H1 (cell line): ENCODE measurements at regions not wholly inside any gene's neighbourhood (a gene's known extent, or its start where the extent isn't known, plus 50 kb on each side); places are given as distances from the start of the nearest gene placed in this dataset.

ENCODE experiments used
- CTCF ChIA-PET: fragments of 300-600 bp; sonication (Branson Sonifier 250); formaldehyde crosslinking; loops from one replicate; lab custom pipeline; 2021; ENCODE audit not compliant: partially characterized antibody; lab: Charles Lee
- POLR2A ChIA-PET: fragments of 300-600 bp; sonication (Branson Sonifier 250); formaldehyde crosslinking; loops from one replicate; lab custom pipeline; 2021; ENCODE audit warnings: inconsistent platforms; ENCODE audit not compliant: partially characterized antibody; lab: Charles Lee
- DNase-seq, 2 experiments: peaks; one replicate each; pipeline versions ENCODE4 v3.0.0 to v3.0.0-alpha.2; 2010 to 2022; ENCODE audit warnings: low spot score in 2 of 2, low read depth in 1 of 2, mixed read lengths in 1 of 2
- FAIRE-seq: peaks from 2 replicates; lab custom pipeline; 2011; peaks lifted over from hg19 to GRCh38; lab: Jason Lieb, UNC
- H2AFZ ChIP-seq: 2 replicates; pipeline ENCODE4 v1.8.1; 2012; ENCODE audit warnings: low read length, inconsistent platforms
- H2AK5ac ChIP-seq: 2 replicates; pipeline ENCODE4 v1.6.1; 2013; ENCODE audit warnings: low read depth, low read length
- H2BK120ac ChIP-seq: replicated peaks from 2 replicates; pipeline ENCODE3; 2013; ENCODE audit warnings: low read depth, low read length, inconsistent platforms
- H2BK12ac ChIP-seq: 2 replicates; pipeline ENCODE4 v1.6.1; 2013; ENCODE audit warnings: low read depth, low read length
- H2BK15ac ChIP-seq: 2 replicates; pipeline ENCODE4 v1.6.1; 2013; ENCODE audit warnings: low read length
- H2BK20ac ChIP-seq: 2 replicates; pipeline ENCODE4 v1.6.1; 2013; ENCODE audit warnings: low read length
- H2BK5ac ChIP-seq: 2 replicates; pipeline ENCODE4 v1.6.1; 2013; ENCODE audit warnings: low read depth, low read length
- H3K14ac ChIP-seq: 2 replicates; pipeline ENCODE4 v1.6.1; 2013; ENCODE audit warnings: inconsistent platforms; ENCODE audit not compliant: insufficient read length
- H3K18ac ChIP-seq: 2 replicates; pipeline ENCODE4 v1.6.1; 2013; ENCODE audit warnings: low read length; ENCODE audit errors: extremely low read depth
- H3K23ac ChIP-seq: 2 replicates; pipeline ENCODE4 v1.6.1; 2013; ENCODE audit warnings: inconsistent platforms; ENCODE audit not compliant: insufficient read length
- H3K23me2 ChIP-seq: 2 replicates; pipeline ENCODE4 v1.6.1; 2013; ENCODE audit warnings: low read depth, low read length
- H3K27ac ChIP-seq: 2 replicates; pipeline ENCODE4 v1.6.1; 2011; ENCODE audit warnings: low read depth, low read length, inconsistent platforms
- H3K27me3 ChIP-seq, 4 experiments: replicated peaks in 1 of 4; 1 replicate in 1 of 4; 2 replicates in 3 of 4; pipeline versions ENCODE4 v1.6.1 to v1.8.1; 2011 to 2013; ENCODE audit warnings: low read length in 3 of 4, mild to moderate bottlenecking in 3 of 4, inconsistent platforms in 2 of 4, mixed read lengths in 2 of 4, moderate library complexity in 1 of 4; ENCODE audit not compliant: control insufficient read depth in 3 of 4, insufficient read depth in 3 of 4; ENCODE audit errors: extremely low read depth in 1 of 4
- H3K36me3 ChIP-seq, 4 experiments: 2 replicates each; pipeline versions ENCODE4 v1.6.1 to v1.8.1; 2011 to 2013; ENCODE audit warnings: mild to moderate bottlenecking in 4 of 4, low read length in 3 of 4, moderate library complexity in 2 of 4, control low read depth in 1 of 4, inconsistent platforms in 1 of 4; ENCODE audit not compliant: insufficient read depth in 4 of 4, control insufficient read depth in 2 of 4
- H3K4ac ChIP-seq: replicated peaks from 2 replicates; pipeline ENCODE3; 2013; ENCODE audit warnings: low read length, low read depth, mixed read lengths, inconsistent platforms; ENCODE audit not compliant: insufficient read length
- H3K4me1 ChIP-seq, 4 experiments: replicated peaks in 1 of 4; 1 replicate in 1 of 4; 2 replicates in 3 of 4; pipeline versions ENCODE4 v1.6.1 to v1.8.1; 2011 to 2013; ENCODE audit warnings: low read length in 3 of 4, inconsistent platforms in 2 of 4, mixed read lengths in 1 of 4; ENCODE audit not compliant: insufficient read depth in 4 of 4, control insufficient read depth in 3 of 4
- H3K4me2 ChIP-seq, 2 experiments: 2 replicates each; pipeline versions ENCODE4 v1.6.1 to v1.8.1; 2011 to 2013; ENCODE audit warnings: low read depth in 2 of 2, low read length in 2 of 2, control low read depth in 1 of 2, inconsistent platforms in 1 of 2, mild to moderate bottlenecking in 1 of 2; ENCODE audit not compliant: insufficient read depth in 1 of 2
- H3K4me3 ChIP-seq, 4 experiments: fragments of 200-600, 300-600 bp in 1 of 4; sonication (generic), shearing (Covaris generic), sonication (Bioruptor Twin) in 1 of 4; 2 replicates each; pipeline versions ENCODE4 v1.5.1 to v1.8.1; 2011 to 2016; ENCODE audit warnings: low read length in 4 of 4, low read depth in 3 of 4, control low read depth in 2 of 4, inconsistent platforms in 2 of 4, mild to moderate bottlenecking in 2 of 4, mixed read lengths in 1 of 4, moderate library complexity in 1 of 4; ENCODE audit not compliant: insufficient read depth in 2 of 4; ENCODE audit errors: extremely low read depth in 1 of 4
- H3K56ac ChIP-seq: replicated peaks from 2 replicates; pipeline ENCODE3; 2013; ENCODE audit warnings: low read depth, mild to moderate bottlenecking, mixed read lengths, low read length, inconsistent platforms; ENCODE audit not compliant: insufficient read length
- H3K79me1 ChIP-seq: 2 replicates; pipeline ENCODE4 v1.6.1; 2013; ENCODE audit warnings: low read depth, low read length, control low read depth
- H3K79me2 ChIP-seq, 2 experiments: 2 replicates each; pipeline versions ENCODE4 v1.6.1 to v1.8.1; 2012 to 2013; ENCODE audit warnings: low read length in 2 of 2, mild to moderate bottlenecking in 2 of 2, inconsistent platforms in 1 of 2; ENCODE audit not compliant: insufficient read depth in 2 of 2, control insufficient read depth in 1 of 2
- H3K9ac ChIP-seq, 4 experiments: replicated peaks in 1 of 4; 1 replicate in 1 of 4; 2 replicates in 3 of 4; pipeline versions ENCODE4 v1.6.1 to v1.8.1; 2011 to 2013; ENCODE audit warnings: low read depth in 3 of 4, low read length in 3 of 4, control low read depth in 2 of 4, mild to moderate bottlenecking in 2 of 4, moderate library complexity in 2 of 4, inconsistent platforms in 1 of 4; ENCODE audit errors: extremely low read depth in 1 of 4
- H3K9me3 ChIP-seq, 2 experiments: 2 replicates each; pipeline versions ENCODE4 v1.6.1 to v1.8.1; 2012 to 2013; ENCODE audit warnings: mild to moderate bottlenecking in 2 of 2, moderate library complexity in 2 of 2, control low read depth in 1 of 2, inconsistent platforms in 1 of 2, low read depth in 1 of 2, low read length in 1 of 2, mixed read lengths in 1 of 2; ENCODE audit not compliant: insufficient read depth in 2 of 2
- H4K20me1 ChIP-seq, 2 experiments: replicated peaks in 1 of 2; 2 replicates each; pipeline versions ENCODE3 to v1.8.1; 2011 to 2013; ENCODE audit warnings: inconsistent platforms in 2 of 2, low read length in 2 of 2, mild to moderate bottlenecking in 1 of 2; ENCODE audit not compliant: insufficient read depth in 2 of 2, control insufficient read depth in 1 of 2
- H4K5ac ChIP-seq: 2 replicates; pipeline ENCODE4 v1.6.1; 2013; ENCODE audit warnings: low read length, low read depth, mixed read lengths, inconsistent platforms; ENCODE audit not compliant: insufficient read length
- H4K8ac ChIP-seq: 2 replicates; pipeline ENCODE4 v1.8.0; 2013; ENCODE audit warnings: mild to moderate bottlenecking, moderate library complexity, low read length, inconsistent platforms; ENCODE audit not compliant: insufficient read depth; ENCODE audit errors: extremely low read depth
- H4K91ac ChIP-seq: replicated peaks from 2 replicates; pipeline ENCODE3; 2013; ENCODE audit warnings: low read length, mixed read lengths, inconsistent platforms; ENCODE audit not compliant: insufficient read length
- ATF2 ChIP-seq: IDR thresholded peaks from 2 replicates; pipeline ENCODE4 v1.6.1; 2012; ENCODE audit warnings: low read length, inconsistent platforms
- CBX8 ChIP-seq: fragments of 300-800, 300-1000 bp; sonication (generic); IDR thresholded peaks from 2 replicates; pipeline ENCODE4 v1.7.1; 2016; ENCODE audit warnings: low read depth, low read length, borderline replicate concordance
- CHD1 ChIP-seq: IDR thresholded peaks from 2 replicates; pipeline ENCODE4 v1.6.1; 2012; ENCODE audit warnings: low read depth, low read length, improper control_type of control experiment
- E2F6 ChIP-seq: IDR thresholded peaks from 2 replicates; pipeline ENCODE4 v1.6.1; 2012; ENCODE audit warnings: inconsistent platforms
- EP300 ChIP-seq, 2 experiments: IDR thresholded peaks; 1 replicate in 1 of 2; 2 replicates in 1 of 2; pipeline ENCODE4 v1.6.1; 2011 to 2012; ENCODE audit warnings: low read depth in 2 of 2, low read length in 2 of 2, mild to moderate bottlenecking in 2 of 2, borderline replicate concordance in 1 of 2, inconsistent platforms in 1 of 2, moderate library complexity in 1 of 2
- FOSL1 ChIP-seq: IDR thresholded peaks from 2 replicates; pipeline ENCODE4 v1.6.1; 2011; ENCODE audit warnings: mild to moderate bottlenecking, low read depth, low read length, moderate library complexity; ENCODE audit not compliant: insufficient read depth
- GTF2F1 ChIP-seq: IDR thresholded peaks from 2 replicates; pipeline ENCODE4 v1.6.1; 2012; ENCODE audit warnings: low read depth, low read length, improper control_type of control experiment, borderline replicate concordance
- HDAC6 ChIP-seq: IDR thresholded peaks from one replicate; pipeline ENCODE4 v1.7.1; 2012; ENCODE audit warnings: low read depth, mild to moderate bottlenecking, inconsistent platforms, low read length, moderate library complexity
- JUND ChIP-seq: IDR thresholded peaks from 2 replicates; pipeline ENCODE4 v1.6.1; 2011; ENCODE audit warnings: mild to moderate bottlenecking, improper control_type of control experiment, low read length
- KDM1A ChIP-seq: fragments of 200-600, 300-600 bp; sonication (generic); IDR thresholded peaks from 2 replicates; pipeline ENCODE4 v1.7.1; 2016; ENCODE audit warnings: mild to moderate bottlenecking, low read length, borderline replicate concordance
- POU5F1 ChIP-seq: IDR thresholded peaks from 2 replicates; pipeline ENCODE4 v1.6.1; 2011; ENCODE audit warnings: low read depth, mild to moderate bottlenecking, low read length, moderate library complexity
- SIN3A ChIP-seq, 2 experiments: IDR thresholded peaks in 1 of 2; conservative IDR thresholded peaks in 1 of 2; 2 replicates each; pipeline ENCODE4 v1.6.1; 2011 to 2012; ENCODE audit warnings: low read length in 2 of 2, improper control_type of control experiment in 1 of 2, low read depth in 1 of 2, mild to moderate bottlenecking in 1 of 2
- SIRT6 ChIP-seq: IDR thresholded peaks from one replicate; pipeline ENCODE4 v1.7.1; 2012; ENCODE audit warnings: low read length, inconsistent platforms

GRCh38 chr3:147582642-147583041 lies 173.5 kb downstream of the ZIC1 start:
- no peak overlapping the region for H2BK15ac ChIP-seq
- no peaks in the 10 kb centered on the region for H4K20me1 ChIP-seq
- H3K79me1 ChIP-seq = no peaks in the 10 kb centered on the region
- DNase-seq (no peak), FAIRE-seq (no peak)
- CTCF ChIA-PET = interaction anchor here (0.7 to 1.5 kb wide), 2 partner anchors 92 to 259 kb away, joined by 3 read pairs; no protein-coding TSS in a partner anchor
- no peak overlapping the region for H4K8ac ChIP-seq
- H2BK12ac ChIP-seq = no peak overlapping the region
- no peaks in the 10 kb centered on the region for H3K79me2 ChIP-seq
- no peak overlapping the region for H3K56ac ChIP-seq
- H3K23ac ChIP-seq = no peak overlapping the region
- H2AFZ ChIP-seq = no peak overlapping the region
- H2AK5ac ChIP-seq = no peak overlapping the region
- H2BK5ac ChIP-seq = no peak overlapping the region
- POLR2A ChIA-PET = no interaction called here
- no peaks in the 10 kb centered on the region for H3K36me3 ChIP-seq
- no peak overlapping the region for H3K27ac ChIP-seq
- H4K5ac ChIP-seq = no peak overlapping the region
- no peak for TF ChIP-seq JUND
- no peak for TF ChIP-seq CHD1
- no peak for TF ChIP-seq GTF2F1
- TF ChIP-seq ATF2 = no peak
- no peak for TF ChIP-seq POU5F1
- no peak for TF ChIP-seq SIN3A (conservative IDR thresholded peaks at IDR 0.05 in 1 of 2, IDR thresholded peaks at IDR 0.05 in 1 of 2; ENCODE audit: low read depth in 1 of 2, low read length in 2 of 2)
- TF ChIP-seq SIRT6 = no peak
- no peak for TF ChIP-seq CBX8
- TF ChIP-seq FOSL1 = no peak
- no peak for TF ChIP-seq EP300 (IDR thresholded peaks at IDR 0.05; ENCODE audit: borderline replicate concordance in 1 of 2, low read depth in 2 of 2, low read length in 2 of 2)
- TF ChIP-seq E2F6 = no peak
- no peak for TF ChIP-seq HDAC6
- TF ChIP-seq KDM1A = no peak
- no peaks in the 10 kb centered on the region for H3K27me3 ChIP-seq
- H4K91ac ChIP-seq = no peak overlapping the region
- no peak overlapping the region for H3K4me2 ChIP-seq
- no peak overlapping the region for H2BK20ac ChIP-seq
- H3K23me2 ChIP-seq = no peaks in the 10 kb centered on the region
- no peak overlapping the region for H3K18ac ChIP-seq
- H3K4me1 ChIP-seq = no peaks in the 10 kb centered on the region
- H3K9me3 ChIP-seq = no peaks in the 10 kb centered on the region
- no peak overlapping the region for H3K4ac ChIP-seq
- H3K14ac ChIP-seq = no peak overlapping the region
- no peak overlapping the region for H2BK120ac ChIP-seq
- no peak overlapping the region for H3K9ac ChIP-seq
- H3K4me3 ChIP-seq = no peak overlapping the region
